ENCODE measurements at regions not wholly inside any gene's neighbourhood (a gene's known extent, or its start where the extent isn't known, plus 50 kb on each side); places are given as distances from the start of the nearest gene placed in this dataset.

GRCh38 chr14:27096091-27096490 is 498.3 kb upstream of the NOVA1 start:
- TF ChIP-seq CTCF (tag by site-specific recombination; IDR thresholded peaks at IDR 0.05) (no peak), ZNF560 (tag by site-specific recombination; IDR thresholded peaks at IDR 0.05; ENCODE audit: borderline replicate concordance) (no peak), ZNF423 (tag by site-specific recombination; IDR thresholded peaks at IDR 0.05) (no peak), ATF2 (tag by site-specific recombination; IDR thresholded peaks at IDR 0.05; ENCODE audit: low read depth) (no peak), REST (tag by site-specific recombination; IDR thresholded peaks at IDR 0.05) (no peak), INSM2 (tag by site-specific recombination; IDR thresholded peaks at IDR 0.05) (no peak), ZNF658 (tag by site-specific recombination; IDR thresholded peaks at IDR 0.05) (no peak), ZNF133 (tag by site-specific recombination; IDR thresholded peaks at IDR 0.05) (no peak), ZNF596 (tag by site-specific recombination; IDR thresholded peaks at IDR 0.05) (no peak), SCRT2 (tag by site-specific recombination; IDR thresholded peaks at IDR 0.05) (no peak), MZF1 (tag by site-specific recombination; IDR thresholded peaks at IDR 0.05; ENCODE audit: borderline replicate concordance) (no peak), ZNF670 (tag by site-specific recombination; IDR thresholded peaks at IDR 0.05; ENCODE audit: low read depth) (no peak)
- TF ChIP-seq, protein P1, sequence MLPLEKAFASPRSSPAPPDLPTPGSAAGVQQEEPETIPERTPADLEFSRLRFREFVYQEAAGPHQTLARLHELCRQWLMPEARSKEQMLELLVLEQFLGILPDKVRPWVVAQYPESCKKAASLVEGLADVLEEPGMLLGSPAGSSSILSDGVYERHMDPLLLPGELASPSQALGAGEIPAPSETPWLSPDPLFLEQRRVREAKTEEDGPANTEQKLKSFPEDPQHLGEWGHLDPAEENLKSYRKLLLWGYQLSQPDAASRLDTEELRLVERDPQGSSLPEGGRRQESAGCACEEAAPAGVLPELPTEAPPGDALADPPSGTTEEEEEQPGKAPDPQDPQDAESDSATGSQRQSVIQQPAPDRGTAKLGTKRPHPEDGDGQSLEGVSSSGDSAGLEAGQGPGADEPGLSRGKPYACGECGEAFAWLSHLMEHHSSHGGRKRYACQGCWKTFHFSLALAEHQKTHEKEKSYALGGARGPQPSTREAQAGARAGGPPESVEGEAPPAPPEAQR (tag by site-specific recombination; IDR thresholded peaks at IDR 0.05), result no peak

Measured in HEK293 (cell line).